ENCODE measurements at regions not wholly inside any gene's neighbourhood (a gene's known extent, or its start where the extent isn't known, plus 50 kb on each side); places are given as distances from the start of the nearest gene placed in this dataset.

- TF ChIP-seq, protein P1, sequence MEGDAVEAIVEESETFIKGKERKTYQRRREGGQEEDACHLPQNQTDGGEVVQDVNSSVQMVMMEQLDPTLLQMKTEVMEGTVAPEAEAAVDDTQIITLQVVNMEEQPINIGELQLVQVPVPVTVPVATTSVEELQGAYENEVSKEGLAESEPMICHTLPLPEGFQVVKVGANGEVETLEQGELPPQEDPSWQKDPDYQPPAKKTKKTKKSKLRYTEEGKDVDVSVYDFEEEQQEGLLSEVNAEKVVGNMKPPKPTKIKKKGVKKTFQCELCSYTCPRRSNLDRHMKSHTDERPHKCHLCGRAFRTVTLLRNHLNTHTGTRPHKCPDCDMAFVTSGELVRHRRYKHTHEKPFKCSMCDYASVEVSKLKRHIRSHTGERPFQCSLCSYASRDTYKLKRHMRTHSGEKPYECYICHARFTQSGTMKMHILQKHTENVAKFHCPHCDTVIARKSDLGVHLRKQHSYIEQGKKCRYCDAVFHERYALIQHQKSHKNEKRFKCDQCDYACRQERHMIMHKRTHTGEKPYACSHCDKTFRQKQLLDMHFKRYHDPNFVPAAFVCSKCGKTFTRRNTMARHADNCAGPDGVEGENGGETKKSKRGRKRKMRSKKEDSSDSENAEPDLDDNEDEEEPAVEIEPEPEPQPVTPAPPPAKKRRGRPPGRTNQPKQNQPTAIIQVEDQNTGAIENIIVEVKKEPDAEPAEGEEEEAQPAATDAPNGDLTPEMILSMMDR (IDR thresholded peaks at IDR 0.05): no peak
- TF ChIP-seq POLR2A (IDR thresholded peaks at IDR 0.05): no peak
Measured at GRCh38 chr2:103172821-103173220, 411.0 kb downstream of the TMEM182 start.

Measured in heart left ventricle (tissue), 13 donors.